ENCODE measurements at regions not wholly inside any gene's neighbourhood (a gene's known extent, or its start where the extent isn't known, plus 50 kb on each side); places are given as distances from the start of the nearest gene placed in this dataset.

DNA sequence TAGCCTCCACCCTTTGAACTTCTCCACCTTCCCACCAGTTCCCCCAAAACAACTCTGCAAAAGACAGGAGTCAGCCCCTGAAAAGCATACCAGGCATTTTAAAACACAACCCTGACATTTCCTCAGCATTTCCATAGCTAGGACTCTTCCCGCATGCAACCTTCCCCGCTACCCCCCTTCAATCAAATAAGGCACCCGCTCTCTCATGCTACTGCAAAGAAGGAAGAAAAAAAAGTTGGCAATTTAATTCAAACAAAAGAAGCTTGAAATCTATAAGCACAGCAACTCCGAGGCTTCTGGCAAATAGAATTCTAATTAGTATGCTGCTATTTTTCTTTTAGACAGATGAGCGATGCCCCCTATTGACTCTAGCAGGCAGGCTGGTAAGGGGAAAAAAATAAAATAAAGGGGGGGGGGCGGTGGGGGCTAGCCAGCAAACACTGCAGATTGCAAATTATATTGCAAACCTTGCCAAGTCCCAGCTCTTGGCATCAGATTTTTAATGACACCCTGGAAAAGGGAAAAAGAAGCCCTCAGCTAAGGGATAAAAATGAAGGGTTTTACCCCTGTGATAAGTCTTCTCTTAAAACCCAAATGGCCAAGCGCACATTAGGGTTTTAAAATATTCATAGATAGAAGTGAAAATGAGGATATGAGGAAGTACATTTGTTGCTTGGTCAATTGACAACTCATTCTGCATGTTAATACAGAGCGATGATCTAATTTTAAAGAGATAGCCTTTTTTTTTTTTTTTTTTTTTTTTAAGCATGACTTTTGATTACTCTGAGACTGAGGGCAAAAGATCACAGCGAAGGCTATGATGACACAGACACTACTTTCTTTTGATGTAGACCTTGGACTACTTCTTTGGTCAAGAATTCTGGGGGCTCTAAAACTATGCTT, 255.2 kb downstream of the NR2F2 start:
- H3K27ac ChIP-seq = no peak overlapping the region
- in situ Hi-C loops (cut with MboI; ENCODE audit: low pct_unique_long_range_greater_than_20kb in 2 of 9, low sequenced_read_pairs in 9 of 9, unreplicated experiment in 9 of 9) = loop anchor here in 1 of 9 experiments (25.0 kb wide), 1 partner anchor 223 kb away; no protein-coding TSS in a partner anchor
- 16 to 77% (median 50%) methylated on average over 2 to 7 of the region's 9 CpGs; no CpG with 5 or more reads in 1 of the 10 experiments for WGBS, 10 experiments
- peaks cover 16% of the 10 kb centered on the region in 2 donors for H3K4me1 ChIP-seq (replicated peaks in 1 of 2)
- peak in 5 of 8 experiments; percentile 52 to 72 (median 63) for ATAC-seq (replicated peaks in 6 of 8)
- no peak overlapping the region for H3K4me3 ChIP-seq

GRCh38 chr15:96586901-96587300, 256.4 kb downstream of the NR2F2 start:
- Histone ChIP-seq H3K27ac (no peak overlapping the region), H3K4me3 (no peak overlapping the region), H3K4me1 (replicated peaks in 1 of 2) (peaks cover 16% of the 10 kb centered on the region in 2 donors)
- in situ Hi-C loops (cut with MboI; ENCODE audit: low pct_unique_long_range_greater_than_20kb in 2 of 9, low sequenced_read_pairs in 9 of 9, unreplicated experiment in 9 of 9) = loop anchor here in 1 of 9 experiments (25.0 kb wide), 1 partner anchor 225 kb away; no protein-coding TSS in a partner anchor
- ATAC-seq (replicated peaks in 6 of 8) = no peak
- WGBS, 10 experiments = 0 to 100% (median 82%) methylated on average over 1 to 4 of the region's 4 CpGs

GRCh38 chr15:96589864-96590263, 259.4 kb downstream of the NR2F2 start:
- 0 to 100% (median 45%) methylated on average over 1 to 2 of the region's 3 CpGs; no CpG with 5 or more reads in 4 of the 10 experiments for WGBS, 10 experiments
- in situ Hi-C loops (cut with MboI; ENCODE audit: low pct_unique_long_range_greater_than_20kb in 2 of 9, low sequenced_read_pairs in 9 of 9, unreplicated experiment in 9 of 9) = loop anchor here in 1 of 9 experiments (25.0 kb wide), 1 partner anchor 228 kb away; no protein-coding TSS in a partner anchor
- ATAC-seq (replicated peaks in 6 of 8) = no peak
- no peak overlapping the region for H3K4me3 ChIP-seq
- H3K27ac ChIP-seq = no peak overlapping the region
- peaks cover 19 to 30% of the 10 kb centered on the region in 2 donors for H3K4me1 ChIP-seq (replicated peaks in 1 of 2)

DNA sequence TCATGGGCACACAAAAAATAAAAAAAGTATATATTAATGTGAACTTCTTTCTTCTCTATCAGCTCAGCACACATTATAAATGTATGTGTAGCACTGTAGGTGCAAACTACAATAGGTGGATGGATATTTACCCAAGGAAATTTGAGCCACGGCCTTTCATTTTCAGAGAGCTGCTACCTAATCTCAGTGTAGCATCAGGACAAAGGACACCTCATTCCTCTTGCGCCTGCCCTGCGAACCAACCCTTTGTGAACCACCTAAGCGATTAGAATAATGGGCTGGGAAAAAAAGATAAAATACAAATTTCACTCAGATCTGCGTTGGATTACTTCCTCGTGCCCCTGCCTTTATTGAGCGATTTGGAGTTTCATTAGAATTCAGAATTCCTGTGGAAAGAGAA, 263.2 kb downstream of the NR2F2 start:
- Histone ChIP-seq H3K4me1 (replicated peaks in 1 of 2) (peaks cover 10 to 32% of the 10 kb centered on the region in 2 donors), H3K4me3 (no peak overlapping the region), H3K27ac (no peak overlapping the region)
- no peak for ATAC-seq (replicated peaks in 6 of 8)
- WGBS, 10 experiments = 8 to 100% (median 51%) methylated on average over 1 to 6 of the region's 7 CpGs
- in situ Hi-C loops (cut with MboI; ENCODE audit: low pct_unique_long_range_greater_than_20kb in 2 of 9, low sequenced_read_pairs in 9 of 9, unreplicated experiment in 9 of 9) = loop anchor here in 1 of 9 experiments (25.0 kb wide), 1 partner anchor 231 kb away; no protein-coding TSS in a partner anchor

GRCh38 chr15:96595951-96596350, 265.5 kb downstream of the NR2F2 start:
- 14 to 100% (median 80%) methylated on average over 1 to 3 of the region's 3 CpGs; no CpG with 5 or more reads in 3 of the 10 experiments for WGBS, 10 experiments
- in situ Hi-C loops (cut with MboI; ENCODE audit: low pct_unique_long_range_greater_than_20kb in 2 of 9, low sequenced_read_pairs in 9 of 9, unreplicated experiment in 9 of 9) = loop anchor here in 1 of 9 experiments (25.0 kb wide), 1 partner anchor 234 kb away; no protein-coding TSS in a partner anchor
- ATAC-seq (replicated peaks in 6 of 8) = no peak
- Histone ChIP-seq H3K4me3 (no peak overlapping the region), H3K4me1 (replicated peaks in 1 of 2) (peaks cover 10 to 45% of the 10 kb centered on the region in 2 donors), H3K27ac (no peak overlapping the region)

DNA sequence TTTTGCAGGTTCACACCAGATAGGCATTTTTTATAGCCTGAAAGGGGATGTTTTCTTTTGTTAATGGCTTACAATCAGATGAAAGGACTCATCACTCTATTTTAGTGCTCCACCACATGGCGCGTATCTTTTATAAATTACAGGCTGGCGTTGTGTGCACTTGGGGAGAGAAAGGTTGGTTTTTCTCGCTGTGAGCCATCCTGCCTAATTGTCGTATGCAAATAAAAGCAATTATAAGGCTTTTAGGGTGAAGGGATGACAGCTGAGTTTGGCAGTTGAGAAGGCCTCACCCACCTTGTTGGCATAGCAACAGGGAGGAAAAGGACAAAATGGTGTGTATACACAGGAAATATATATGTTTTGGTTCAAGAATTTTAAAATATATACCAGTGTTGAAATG, 268.0 kb downstream of the NR2F2 start:
- WGBS, 10 experiments = 0 to 24% (median 0%) methylated on average over 1 to 5 of the region's 5 CpGs; no CpG with 5 or more reads in 1 of the 10 experiments
- in situ Hi-C loops (cut with MboI; ENCODE audit: low pct_unique_long_range_greater_than_20kb in 2 of 9, low sequenced_read_pairs in 9 of 9, unreplicated experiment in 9 of 9) = loop anchor here in 1 of 9 experiments (25.0 kb wide), 1 partner anchor 236 kb away; no protein-coding TSS in a partner anchor
- Histone ChIP-seq H3K4me1 (replicated peaks in 1 of 2) (peaks cover 10 to 44% of the 10 kb centered on the region in 2 donors), H3K27ac (no peak overlapping the region), H3K4me3 (no peak overlapping the region)
- ATAC-seq (replicated peaks in 6 of 8) = peak in 5 of 8 experiments; percentile 75 to 89 (median 87)

DNA sequence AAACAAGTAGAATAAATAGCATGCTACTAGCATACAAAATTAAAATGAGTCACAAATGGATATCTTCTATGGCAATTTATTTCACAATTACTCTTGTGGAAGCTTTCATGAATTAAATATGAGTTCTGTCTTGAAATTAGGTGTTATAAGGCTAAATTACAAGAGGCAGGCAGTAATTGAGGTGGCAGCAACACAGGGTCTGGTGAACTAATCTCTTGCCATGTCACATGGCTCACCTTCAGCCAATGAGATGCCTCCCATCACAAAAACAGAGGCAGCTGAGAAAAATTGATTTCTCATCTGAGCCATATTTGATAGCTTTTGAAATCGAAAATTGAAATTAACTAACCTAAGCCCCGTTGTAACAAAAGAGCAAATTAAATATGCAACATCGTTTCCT, 268.8 kb downstream of the NR2F2 start:
- H3K4me3 ChIP-seq = no peak overlapping the region
- peaks cover 6 to 37% of the 10 kb centered on the region in 2 donors for H3K4me1 ChIP-seq (replicated peaks in 1 of 2)
- ATAC-seq (replicated peaks in 6 of 8) = peak in 3 of 8 experiments; percentile 72 to 78 (median 78)
- WGBS, 10 experiments = 0 to 100% (median 57%) methylated on average over 1 to 3 of the region's 3 CpGs
- in situ Hi-C loops (cut with MboI; ENCODE audit: low pct_unique_long_range_greater_than_20kb in 2 of 9, low sequenced_read_pairs in 9 of 9, unreplicated experiment in 9 of 9) = loop anchor here in 1 of 9 experiments (25.0 kb wide), 1 partner anchor 237 kb away; no protein-coding TSS in a partner anchor
- no peak overlapping the region for H3K27ac ChIP-seq

DNA sequence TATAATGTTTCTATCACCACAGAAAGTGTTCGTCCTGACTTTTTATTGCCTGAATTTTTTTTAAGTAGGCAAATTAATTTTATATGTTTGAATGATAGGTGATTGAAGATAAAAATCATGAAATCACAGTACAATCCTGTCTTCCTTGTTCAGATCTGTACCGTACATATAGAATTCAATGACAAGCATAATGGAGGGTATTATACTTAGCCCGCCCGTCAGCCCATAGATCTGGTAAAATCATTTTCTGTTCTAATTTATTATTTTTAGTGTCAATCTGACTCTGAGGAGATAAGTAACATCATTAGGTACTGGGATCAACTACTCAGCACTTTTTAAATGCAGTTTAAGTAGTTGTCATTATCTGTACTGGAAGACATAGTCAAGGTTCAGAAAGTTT, 269.9 kb downstream of the NR2F2 start:
- in situ Hi-C loops (cut with MboI; ENCODE audit: low pct_unique_long_range_greater_than_20kb in 2 of 9, low sequenced_read_pairs in 9 of 9, unreplicated experiment in 9 of 9) = no loop called here
- no peak for ATAC-seq (replicated peaks in 6 of 8)
- Histone ChIP-seq H3K4me1 (replicated peaks in 1 of 2) (peaks cover 6 to 31% of the 10 kb centered on the region in 2 donors), H3K4me3 (no peak overlapping the region), H3K27ac (no peak overlapping the region)
- WGBS, 10 experiments = 3 to 100% (median 89%) methylated on average over 2 to 4 of the region's 4 CpGs

DNA sequence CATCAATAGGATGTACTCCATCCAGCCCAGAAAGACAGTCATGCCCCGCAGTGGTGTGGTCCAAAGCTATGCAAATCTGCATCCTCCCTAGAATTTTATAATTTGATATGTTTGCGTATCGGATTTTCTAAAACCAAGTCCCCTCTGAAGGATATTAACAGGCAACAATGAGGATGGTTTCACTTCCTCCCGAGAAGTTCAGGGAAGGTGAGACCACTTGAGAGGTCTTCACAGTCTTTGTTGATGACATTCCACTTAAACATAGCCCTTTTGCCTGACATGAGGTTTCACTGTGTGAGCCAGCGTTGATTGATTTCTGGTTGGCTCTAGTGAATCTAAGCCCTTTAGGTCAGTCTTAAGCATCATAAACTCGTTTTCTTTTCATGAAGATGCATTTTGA, 276.1 kb downstream of the NR2F2 start:
- in situ Hi-C loops (cut with MboI; ENCODE audit: low pct_unique_long_range_greater_than_20kb in 2 of 9, low sequenced_read_pairs in 9 of 9, unreplicated experiment in 9 of 9) = no loop called here
- ATAC-seq (replicated peaks in 6 of 8) = no peak
- 0 to 91% (median 62%) methylated on average over 2 to 6 of the region's 6 CpGs; no CpG with 5 or more reads in 2 of the 10 experiments for WGBS, 10 experiments
- Histone ChIP-seq H3K27ac (no peak overlapping the region), H3K4me1 (replicated peaks in 1 of 2) (peaks cover 0 to 1% of the 10 kb centered on the region in 2 donors), H3K4me3 (no peak overlapping the region)

- WGBS, 10 experiments = 0 to 100% (median 67%) methylated on average over 1 to 3 of the region's 3 CpGs; no CpG with 5 or more reads in 1 of the 10 experiments
- Histone ChIP-seq H3K4me1 (replicated peaks in 1 of 2) (peaks cover 0 to 5% of the 10 kb centered on the region in 2 donors), H3K27ac (no peak overlapping the region), H3K4me3 (no peak overlapping the region)
- no peak for ATAC-seq (replicated peaks in 6 of 8)
- in situ Hi-C loops (cut with MboI; ENCODE audit: low pct_unique_long_range_greater_than_20kb in 2 of 9, low sequenced_read_pairs in 9 of 9, unreplicated experiment in 9 of 9) = no loop called here
These were observed 280.3 kb downstream of the NR2F2 start for GRCh38 chr15:96610757-96611156.

DNA sequence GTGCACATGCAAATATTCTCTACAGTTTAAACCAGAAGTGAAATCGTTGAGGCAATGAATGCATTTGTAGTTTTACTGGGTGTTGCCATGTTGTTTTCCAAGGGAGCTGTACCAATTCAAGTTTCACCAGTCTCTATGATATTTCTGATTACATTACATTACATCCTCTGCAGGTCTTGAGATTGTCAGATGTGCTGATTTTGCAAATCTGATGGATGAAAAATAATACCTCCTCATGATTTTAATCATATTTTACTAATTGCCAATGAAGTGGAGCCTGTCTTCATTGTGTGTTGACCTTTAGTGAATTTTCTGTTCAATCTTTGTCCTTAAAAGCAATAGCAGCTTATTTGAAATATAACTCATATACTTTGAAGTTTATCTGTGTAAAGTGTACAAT, 282.4 kb downstream of the NR2F2 start:
- no peak for ATAC-seq (replicated peaks in 6 of 8)
- WGBS, 10 experiments = 0 to 100% (median 41%) methylated on average over 1 of the region's 1 CpG; no CpG with 5 or more reads in 4 of the 10 experiments
- in situ Hi-C loops (cut with MboI; ENCODE audit: low pct_unique_long_range_greater_than_20kb in 2 of 9, low sequenced_read_pairs in 9 of 9, unreplicated experiment in 9 of 9) = no loop called here

GRCh38 chr15:96619174-96619573, 288.7 kb downstream of the NR2F2 start:
- WGBS, 10 experiments = 0 to 60% (median 20%) methylated on average over 1 to 6 of the region's 6 CpGs; no CpG with 5 or more reads in 1 of the 10 experiments
- no peak overlapping the region for H3K4me3 ChIP-seq
- peaks cover 0 to 5% of the 10 kb centered on the region in 2 donors for H3K4me1 ChIP-seq (replicated peaks in 1 of 2)
- peak in 4 of 8 experiments; percentile 23 to 53 (median 45) for ATAC-seq (replicated peaks in 6 of 8)
- H3K27ac ChIP-seq = no peak overlapping the region
- in situ Hi-C loops (cut with MboI; ENCODE audit: low pct_unique_long_range_greater_than_20kb in 2 of 9, low sequenced_read_pairs in 9 of 9, unreplicated experiment in 9 of 9) = no loop called here

More for the DNA sequence above, 282.4 kb downstream of the NR2F2 start:
- peaks cover 0 to 5% of the 10 kb centered on the region in 2 donors for H3K4me1 ChIP-seq (replicated peaks in 1 of 2)
- H3K27ac ChIP-seq = no peak overlapping the region
- H3K4me3 ChIP-seq = no peak overlapping the region

DNA sequence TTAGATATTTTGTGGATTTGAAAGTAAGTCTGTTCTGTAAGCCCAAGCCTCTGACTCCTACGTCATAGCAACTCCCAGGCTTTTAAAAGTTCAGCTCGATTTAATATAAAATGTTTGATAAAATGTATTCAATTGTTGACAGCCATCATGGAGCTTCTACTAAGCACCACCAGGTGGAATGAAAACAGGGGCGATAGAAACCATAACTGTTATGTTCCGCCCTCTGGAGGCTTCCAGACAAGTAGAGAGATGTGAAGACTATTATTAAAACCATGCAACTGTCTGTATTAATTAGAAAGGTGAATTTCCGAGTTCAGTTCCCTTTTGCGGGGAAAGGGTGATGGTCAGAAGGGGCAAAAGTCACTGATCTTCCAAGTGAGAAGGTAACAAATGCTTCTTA, 292.2 kb downstream of the NR2F2 start:
- H3K4me1 ChIP-seq (replicated peaks in 1 of 2) = peaks cover 15 to 28% of the 10 kb centered on the region in 2 donors
- in situ Hi-C loops (cut with MboI; ENCODE audit: low pct_unique_long_range_greater_than_20kb in 2 of 9, low sequenced_read_pairs in 9 of 9, unreplicated experiment in 9 of 9) = no loop called here

More for the DNA sequence above, 292.2 kb downstream of the NR2F2 start:
- Histone ChIP-seq H3K27ac (no peak overlapping the region), H3K4me3 (no peak overlapping the region)
- ATAC-seq (replicated peaks in 6 of 8) = no peak
- 0 to 98% (median 83%) methylated on average over 1 to 6 of the region's 6 CpGs; no CpG with 5 or more reads in 1 of the 10 experiments for WGBS, 10 experiments

Measured in motor neuron (in vitro differentiated cells).